DND-41 (cell line): ENCODE measurements at regions not wholly inside any gene's neighbourhood (a gene's known extent, or its start where the extent isn't known, plus 50 kb on each side); places are given as distances from the start of the nearest gene placed in this dataset.

Experiments used
- ATAC-seq: fragments of 200-7000 bp; cut with Tn5 transposase; 3 replicates; pipeline ENCODE4 v1.9.1; 2021; ENCODE audit warnings: low read depth; ENCODE audit not compliant: insufficient read depth
- DNase-seq: peaks from one replicate; pipeline ENCODE4 v3.0.0-alpha.2; 2020
- H2AFZ ChIP-seq: 2 replicates; pipeline ENCODE4 v1.6.0; 2012; ENCODE audit warnings: low read depth, low read length
- H3K27ac ChIP-seq: 2 replicates; pipeline ENCODE4 v1.5.1; 2012; ENCODE audit warnings: low read length, inconsistent platforms
- H3K27me3 ChIP-seq: fragments of 200-600 bp; sonication (generic); 2 replicates; pipeline ENCODE4 v1.6.0; 2012; ENCODE audit warnings: low read length, mild to moderate bottlenecking, inconsistent platforms; ENCODE audit not compliant: insufficient read depth, poor library complexity
- H3K36me3 ChIP-seq: 2 replicates; pipeline ENCODE4 v1.5.1; 2012; ENCODE audit warnings: low read length, inconsistent platforms; ENCODE audit not compliant: insufficient read depth
- H3K4me1 ChIP-seq: 2 replicates; pipeline ENCODE4 v1.5.1; 2012; ENCODE audit warnings: mild to moderate bottlenecking, low read length; ENCODE audit not compliant: insufficient read depth
- H3K4me2 ChIP-seq: 2 replicates; pipeline ENCODE4 v1.6.0; 2012; ENCODE audit warnings: mild to moderate bottlenecking, moderate library complexity, low read length, inconsistent platforms; ENCODE audit not compliant: insufficient read depth
- H3K4me3 ChIP-seq, 2 experiments: fragments of 200-600 bp in 1 of 2; shearing (Covaris generic) in 1 of 2; 2 replicates each; pipeline ENCODE4 v1.5.1; 2012 to 2016; ENCODE audit warnings: inconsistent platforms in 2 of 2, low read length in 2 of 2, mild to moderate bottlenecking in 2 of 2, low read depth in 1 of 2, moderate library complexity in 1 of 2
- H3K79me2 ChIP-seq: 2 replicates; pipeline ENCODE4 v1.6.0; 2012; ENCODE audit warnings: low read length, inconsistent platforms; ENCODE audit not compliant: insufficient read depth
- H3K9ac ChIP-seq: 2 replicates; pipeline ENCODE4 v1.6.0; 2012; ENCODE audit warnings: low read depth, mild to moderate bottlenecking, inconsistent platforms, low read length, moderate library complexity
- H3K9me3 ChIP-seq: 2 replicates; pipeline ENCODE4 v1.5.1; 2012; ENCODE audit warnings: low read length, moderate library complexity, mild to moderate bottlenecking, inconsistent platforms; ENCODE audit not compliant: insufficient read depth, severe bottlenecking
- H4K20me1 ChIP-seq: 2 replicates; pipeline ENCODE4 v1.6.0; 2012; ENCODE audit warnings: low read length; ENCODE audit not compliant: insufficient read depth
- CTCF ChIP-seq: IDR thresholded peaks from 2 replicates; pipeline ENCODE4 v1.5.1; 2012; ENCODE audit warnings: borderline replicate concordance, low read length, moderate library complexity, mild to moderate bottlenecking; ENCODE audit not compliant: poor library complexity, severe bottlenecking; ENCODE audit errors: extremely low read depth
- EZH2 ChIP-seq: IDR thresholded peaks from 3 replicates; pipeline ENCODE4 v1.6.1; 2012; ENCODE audit warnings: borderline replicate concordance, low read depth, mild to moderate bottlenecking, moderate library complexity, low read length, inconsistent platforms; ENCODE audit not compliant: severe bottlenecking

- no peak overlapping the region for H3K4me3 ChIP-seq
- no peaks in the 10 kb centered on the region for H3K27me3 ChIP-seq
- ATAC-seq: no peak
- TF ChIP-seq CTCF: no peak
- no peak for TF ChIP-seq EZH2
- H3K36me3 ChIP-seq: no peaks in the 10 kb centered on the region
- no peaks in the 10 kb centered on the region for H3K4me1 ChIP-seq
- no peak overlapping the region for H3K9ac ChIP-seq
- H3K9me3 ChIP-seq: no peaks in the 10 kb centered on the region
- no peak overlapping the region for H3K27ac ChIP-seq
- H2AFZ ChIP-seq: no peak overlapping the region
- no peak overlapping the region for H3K4me2 ChIP-seq
- H4K20me1 ChIP-seq: no peaks in the 10 kb centered on the region
- no peak for DNase-seq
- H3K79me2 ChIP-seq: no peaks in the 10 kb centered on the region
These were observed 198.6 kb downstream of the TFCP2L1 start for GRCh38 chr2:121086450-121086849.

GRCh38 chr2:121087117-121087516, 197.9 kb downstream of the TFCP2L1 start:
- H3K27me3 ChIP-seq: no peaks in the 10 kb centered on the region
- no peaks in the 10 kb centered on the region for H3K36me3 ChIP-seq
- no peak for TF ChIP-seq EZH2
- TF ChIP-seq CTCF: no peak
- no peaks in the 10 kb centered on the region for H3K4me1 ChIP-seq
- H4K20me1 ChIP-seq: no peaks in the 10 kb centered on the region
- H3K9me3 ChIP-seq: no peaks in the 10 kb centered on the region
- no peak overlapping the region for H3K4me2 ChIP-seq
- ATAC-seq (no peak), DNase-seq (no peak)
- H2AFZ ChIP-seq: no peak overlapping the region
- H3K79me2 ChIP-seq: no peaks in the 10 kb centered on the region
- H3K4me3 ChIP-seq: no peak overlapping the region
- no peak overlapping the region for H3K27ac ChIP-seq
- H3K9ac ChIP-seq: no peak overlapping the region

GRCh38 chr2:121088251-121089165, 196.5 kb downstream of the TFCP2L1 start:
- Histone ChIP-seq H3K4me1 (no peaks in the 10 kb centered on the region), H3K9me3 (no peaks in the 10 kb centered on the region), H3K36me3 (no peaks in the 10 kb centered on the region), H3K27me3 (no peaks in the 10 kb centered on the region), H3K4me2 (no peak overlapping the region), H3K4me3 (no peak overlapping the region), H2AFZ (no peak overlapping the region), H3K9ac (no peak overlapping the region), H4K20me1 (no peaks in the 10 kb centered on the region), H3K27ac (no peak overlapping the region), H3K79me2 (no peaks in the 10 kb centered on the region)
- no peak for TF ChIP-seq CTCF
- no peak for TF ChIP-seq EZH2
- no peak for ATAC-seq
- no peak for DNase-seq
